Neutrophil (primary cell): ENCODE measurements at regions not wholly inside any gene's neighbourhood (a gene's known extent, or its start where the extent isn't known, plus 50 kb on each side); places are given as distances from the start of the nearest gene placed in this dataset.

ENCODE experiments used
- H3K27ac ChIP-seq: fragments of 200-600 bp; sonication (generic); 2 replicates; pipeline ENCODE4 v1.5.1; 2016; ENCODE audit warnings: mild to moderate bottlenecking, moderate library complexity
- H3K27me3 ChIP-seq: fragments of 200-600 bp; sonication (generic); 2 replicates; pipeline ENCODE4 v1.6.0; 2016; ENCODE audit warnings: mild to moderate bottlenecking
- H3K36me3 ChIP-seq: fragments of 200-600 bp; sonication (generic); 2 replicates; pipeline ENCODE4 v1.5.1; 2017
- H3K4me1 ChIP-seq, 2 experiments: fragments of 200-600 bp in 1 of 2; sonication (generic) in 1 of 2; 1 replicate in 1 of 2; 2 replicates in 1 of 2; pipeline versions ENCODE4 v1.5.1 to v1.6.1; 2013 to 2016; ENCODE audit warnings: low read depth in 1 of 2, low read length in 1 of 2, mild to moderate bottlenecking in 1 of 2, moderate library complexity in 1 of 2; ENCODE audit not compliant: control insufficient read depth in 1 of 2, insufficient read depth in 1 of 2
- H3K4me3 ChIP-seq, 2 experiments: fragments of 200-600 bp in 1 of 2; sonication (generic) in 1 of 2; 1 replicate in 1 of 2; 2 replicates in 1 of 2; pipeline ENCODE4 v1.5.1; 2013 to 2016; ENCODE audit warnings: low read depth in 1 of 2, low read length in 1 of 2, mild to moderate bottlenecking in 1 of 2, moderate library complexity in 1 of 2
- H3K9me3 ChIP-seq: fragments of 200-600 bp; sonication (generic); 2 replicates; pipeline ENCODE4 v1.5.1; 2016
- CTCF ChIP-seq: fragments of 200-600 bp; sonication (generic); IDR thresholded peaks from 2 replicates; pipeline ENCODE4 v1.5.1; 2016; ENCODE audit warnings: antibody characterized with exemption

- H3K27ac ChIP-seq, result no peak overlapping the region
These were observed 92.7 kb downstream of the PCSK1 start for GRCh38 chr5:96340357-96340756.

GRCh38 chr5:96339862-96340261 lies 93.2 kb downstream of the PCSK1 start:
- Histone ChIP-seq H3K36me3 (no peaks in the 10 kb centered on the region), H3K4me3 (no peak overlapping the region), H3K4me1 (peaks cover 34 to 67% of the 10 kb centered on the region in 2 experiments), H3K27ac (no peak overlapping the region), H3K27me3 (no peaks in the 10 kb centered on the region), H3K9me3 (no peaks in the 10 kb centered on the region)
- no peak for TF ChIP-seq CTCF

More at GRCh38 chr5:96340357-96340756, 92.7 kb downstream of the PCSK1 start:
- Histone ChIP-seq H3K36me3 (no peaks in the 10 kb centered on the region), H3K9me3 (no peaks in the 10 kb centered on the region), H3K27me3 (no peaks in the 10 kb centered on the region), H3K4me3 (no peak overlapping the region), H3K4me1 (peaks cover 34 to 71% of the 10 kb centered on the region in 2 experiments)
- no peak for TF ChIP-seq CTCF

- Histone ChIP-seq H3K9me3 (no peaks in the 10 kb centered on the region), H3K27me3 (no peaks in the 10 kb centered on the region), H3K4me1 (peaks cover 31 to 56% of the 10 kb centered on the region in 2 experiments), H3K4me3 (no peak overlapping the region), H3K27ac (no peak overlapping the region), H3K36me3 (no peaks in the 10 kb centered on the region)
- no peak for TF ChIP-seq CTCF
These were observed 94.2 kb downstream of the PCSK1 start for GRCh38 chr5:96338624-96339415.

- TF ChIP-seq CTCF, result no peak
- H3K27ac ChIP-seq, result no peak overlapping the region
- H3K4me1 ChIP-seq, result peaks cover 24 to 49% of the 10 kb centered on the region in 2 experiments
- H3K9me3 ChIP-seq, result no peaks in the 10 kb centered on the region
- no peaks in the 10 kb centered on the region for H3K27me3 ChIP-seq
- H3K36me3 ChIP-seq, result no peaks in the 10 kb centered on the region
- no peak overlapping the region for H3K4me3 ChIP-seq
These were observed 95.0 kb downstream of the PCSK1 start for GRCh38 chr5:96338091-96338490.

- no peak for TF ChIP-seq CTCF
- no peaks in the 10 kb centered on the region for H3K36me3 ChIP-seq
- no peaks in the 10 kb centered on the region for H3K9me3 ChIP-seq
- peaks cover 17 to 40% of the 10 kb centered on the region in 2 experiments for H3K4me1 ChIP-seq
- no peak overlapping the region for H3K4me3 ChIP-seq
- no peak overlapping the region for H3K27ac ChIP-seq
- H3K27me3 ChIP-seq, result no peaks in the 10 kb centered on the region
These were observed 95.8 kb downstream of the PCSK1 start for GRCh38 chr5:96337048-96337781.
